ENCODE measurements at regions not wholly inside any gene's neighbourhood (a gene's known extent, or its start where the extent isn't known, plus 50 kb on each side); places are given as distances from the start of the nearest gene placed in this dataset.

GRCh38 chr1:177600321-177600720 lies 369.5 kb downstream of the SEC16B start:
- TF ChIP-seq NFIC (IDR thresholded peaks at IDR 0.05) (no peak), RAD21 (IDR thresholded peaks at IDR 0.05; ENCODE audit: low read depth) (no peak), FOXM1 (IDR thresholded peaks at IDR 0.05; ENCODE audit: borderline replicate concordance, low read depth) (no peak), EGR1 (IDR thresholded peaks at IDR 0.05) (no peak), TCF12 (IDR thresholded peaks at IDR 0.05; ENCODE audit: low read depth) (no peak), TAF1 (IDR thresholded peaks at IDR 0.05; ENCODE audit: low read depth) (no peak), CREB1 (IDR thresholded peaks at IDR 0.05; ENCODE audit: low read depth) (no peak), MAX (IDR thresholded peaks at IDR 0.05) (no peak), REST (IDR thresholded peaks at IDR 0.05; ENCODE audit: low read depth) (no peak), ZBTB7A (IDR thresholded peaks at IDR 0.05; ENCODE audit: low read depth) (no peak)

- no peak for TF ChIP-seq USF1 (IDR thresholded peaks at IDR 0.05)
- TF ChIP-seq TEAD4 (IDR thresholded peaks at IDR 0.05), result no peak
- no peak for TF ChIP-seq FOXM1 (IDR thresholded peaks at IDR 0.05; ENCODE audit: borderline replicate concordance, low read depth)
- TF ChIP-seq ZBTB7A (IDR thresholded peaks at IDR 0.05; ENCODE audit: low read depth), result no peak
- TF ChIP-seq YY1 (IDR thresholded peaks at IDR 0.05; ENCODE audit: low read depth), result no peak
- TF ChIP-seq TCF12 (IDR thresholded peaks at IDR 0.05; ENCODE audit: low read depth), result no peak
- no peak for TF ChIP-seq REST (IDR thresholded peaks at IDR 0.05; ENCODE audit: low read depth)
- TF ChIP-seq NFIC (IDR thresholded peaks at IDR 0.05), result no peak
- TF ChIP-seq EGR1 (IDR thresholded peaks at IDR 0.05), result no peak
- no peak for TF ChIP-seq CREB1 (IDR thresholded peaks at IDR 0.05; ENCODE audit: low read depth)
- no peak for TF ChIP-seq RAD21 (IDR thresholded peaks at IDR 0.05; ENCODE audit: low read depth)
- no peak for TF ChIP-seq TAF1 (IDR thresholded peaks at IDR 0.05; ENCODE audit: low read depth)
- TF ChIP-seq CEBPB (IDR thresholded peaks at IDR 0.05), result no peak
These were observed 372.5 kb downstream of the SEC16B start for GRCh38 chr1:177597393-177597792.

GRCh38 chr1:177596485-177596884 lies 373.4 kb downstream of the SEC16B start:
- TF ChIP-seq TEAD4 (IDR thresholded peaks at IDR 0.05) (no peak), USF1 (IDR thresholded peaks at IDR 0.05) (no peak), TCF12 (IDR thresholded peaks at IDR 0.05; ENCODE audit: low read depth) (no peak), ZBTB7A (IDR thresholded peaks at IDR 0.05; ENCODE audit: low read depth) (no peak), NFIC (IDR thresholded peaks at IDR 0.05) (no peak)

GRCh38 chr1:177593105-177593504 lies 376.8 kb downstream of the SEC16B start:
- TF ChIP-seq REST (IDR thresholded peaks at IDR 0.05; ENCODE audit: low read depth) (no peak), TCF12 (IDR thresholded peaks at IDR 0.05; ENCODE audit: low read depth) (no peak), EGR1 (IDR thresholded peaks at IDR 0.05) (no peak), MAX (IDR thresholded peaks at IDR 0.05) (no peak), NFIC (IDR thresholded peaks at IDR 0.05) (no peak), EP300 (IDR thresholded peaks at IDR 0.05; ENCODE audit: borderline replicate concordance) (no peak), TAF1 (IDR thresholded peaks at IDR 0.05; ENCODE audit: low read depth) (no peak), YY1 (IDR thresholded peaks at IDR 0.05; ENCODE audit: low read depth) (no peak), RAD21 (IDR thresholded peaks at IDR 0.05; ENCODE audit: low read depth) (no peak), TEAD4 (IDR thresholded peaks at IDR 0.05) (no peak), FOXM1 (IDR thresholded peaks at IDR 0.05; ENCODE audit: borderline replicate concordance, low read depth) (no peak), CEBPB (IDR thresholded peaks at IDR 0.05) (no peak), CREB1 (IDR thresholded peaks at IDR 0.05; ENCODE audit: low read depth) (no peak)

GRCh38 chr1:177592624-177593023 lies 377.2 kb downstream of the SEC16B start:
- no peak for TF ChIP-seq CEBPB (IDR thresholded peaks at IDR 0.05)
- TF ChIP-seq ZBTB7A (IDR thresholded peaks at IDR 0.05; ENCODE audit: low read depth), result no peak
- no peak for TF ChIP-seq EGR1 (IDR thresholded peaks at IDR 0.05)
- TF ChIP-seq TAF1 (IDR thresholded peaks at IDR 0.05; ENCODE audit: low read depth), result no peak
- no peak for TF ChIP-seq TEAD4 (IDR thresholded peaks at IDR 0.05)
